ENCODE measurements at regions not wholly inside any gene's neighbourhood (a gene's known extent, or its start where the extent isn't known, plus 50 kb on each side); places are given as distances from the start of the nearest gene placed in this dataset.
"Not testable (repeated sequence)": the region's sequence is repeated elsewhere in the genome, so short reads cannot be mapped to it uniquely, and the experiment has no call there.

GRCh38 chr2:13660231-13660630 lies 943.5 kb downstream of the TRIB2 start:
- H3K27ac ChIP-seq (ENCODE audit: low read length) = no peak overlapping the region
- H3K9me3 ChIP-seq (ENCODE audit: control insufficient read depth, low read depth, low read length) = no peaks in the 10 kb centered on the region
- 100% methylated on average over 1 of the region's 3 CpGs for WGBS (ENCODE audit: insufficient coverage, low lambda C conversion rate)
- DNase-seq = no peak
- H3K4me1 ChIP-seq (ENCODE audit: control insufficient read depth, insufficient read depth, low read length) = no peaks in the 10 kb centered on the region
- no peak overlapping the region for H3K4me3 ChIP-seq (ENCODE audit: low read length)
- H3K36me3 ChIP-seq (ENCODE audit: control insufficient read depth, insufficient read depth, low read length) = no peaks in the 10 kb centered on the region
- no peaks in the 10 kb centered on the region for H3K27me3 ChIP-seq (ENCODE audit: control insufficient read depth, insufficient read depth, low read length)

- Histone ChIP-seq H3K4me3 (ENCODE audit: low read length) (no peak overlapping the region), H3K27me3 (ENCODE audit: control insufficient read depth, insufficient read depth, low read length) (no peaks in the 10 kb centered on the region), H3K9me3 (ENCODE audit: control insufficient read depth, low read depth, low read length) (no peaks in the 10 kb centered on the region), H3K27ac (ENCODE audit: low read length) (no peak overlapping the region), H3K36me3 (ENCODE audit: control insufficient read depth, insufficient read depth, low read length) (no peaks in the 10 kb centered on the region), H3K4me1 (ENCODE audit: control insufficient read depth, insufficient read depth, low read length) (no peaks in the 10 kb centered on the region)
- DNase-seq = no peak
- WGBS (ENCODE audit: insufficient coverage, low lambda C conversion rate) = 100% methylated on average over 1 of the region's 1 CpG
Observed at GRCh38 chr2:13662055-13662454, 945.3 kb downstream of the TRIB2 start.

GRCh38 chr2:13666582-13667414 lies 950.1 kb downstream of the TRIB2 start:
- Histone ChIP-seq H3K36me3 (ENCODE audit: control insufficient read depth, insufficient read depth, low read length) (no peaks in the 10 kb centered on the region), H3K27me3 (ENCODE audit: control insufficient read depth, insufficient read depth, low read length) (no peaks in the 10 kb centered on the region), H3K4me1 (ENCODE audit: control insufficient read depth, insufficient read depth, low read length) (no peaks in the 10 kb centered on the region), H3K9me3 (ENCODE audit: control insufficient read depth, low read depth, low read length) (no peaks in the 10 kb centered on the region), H3K4me3 (ENCODE audit: low read length) (no peak overlapping the region), H3K27ac (ENCODE audit: low read length) (no peak overlapping the region)
- WGBS (ENCODE audit: insufficient coverage, low lambda C conversion rate) = 60% methylated on average over 1 of the region's 3 CpGs
- no peak for DNase-seq

GRCh38 chr2:13667415-13667757 lies 950.6 kb downstream of the TRIB2 start:
- no CpG with 5 or more reads among the region's 1 CpG for WGBS (ENCODE audit: insufficient coverage, low lambda C conversion rate)
- H3K27ac ChIP-seq (ENCODE audit: low read length) = no peak overlapping the region
- H3K4me3 ChIP-seq (ENCODE audit: low read length) = no peak overlapping the region
- no peaks in the 10 kb centered on the region for H3K27me3 ChIP-seq (ENCODE audit: control insufficient read depth, insufficient read depth, low read length)
- no peak for DNase-seq
- no peaks in the 10 kb centered on the region for H3K36me3 ChIP-seq (ENCODE audit: control insufficient read depth, insufficient read depth, low read length)
- no peaks in the 10 kb centered on the region for H3K9me3 ChIP-seq (ENCODE audit: control insufficient read depth, low read depth, low read length)
- H3K4me1 ChIP-seq (ENCODE audit: control insufficient read depth, insufficient read depth, low read length) = no peaks in the 10 kb centered on the region

- DNase-seq = no peak
- no peak overlapping the region for H3K4me3 ChIP-seq (ENCODE audit: low read length)
- 61% methylated on average over 3 of the region's 3 CpGs for WGBS (ENCODE audit: insufficient coverage, low lambda C conversion rate)
- H3K36me3 ChIP-seq (ENCODE audit: control insufficient read depth, insufficient read depth, low read length) = no peaks in the 10 kb centered on the region
- H3K4me1 ChIP-seq (ENCODE audit: control insufficient read depth, insufficient read depth, low read length) = no peaks in the 10 kb centered on the region
- H3K9me3 ChIP-seq (ENCODE audit: control insufficient read depth, low read depth, low read length) = no peaks in the 10 kb centered on the region
- no peaks in the 10 kb centered on the region for H3K27me3 ChIP-seq (ENCODE audit: control insufficient read depth, insufficient read depth, low read length)
- no peak overlapping the region for H3K27ac ChIP-seq (ENCODE audit: low read length)
Observed at GRCh38 chr2:13669607-13670006, 952.9 kb downstream of the TRIB2 start.

GRCh38 chr2:13673821-13674220 lies 957.1 kb downstream of the TRIB2 start:
- H3K9me3 ChIP-seq (ENCODE audit: control insufficient read depth, low read depth, low read length); DNase-seq; H3K36me3 ChIP-seq (ENCODE audit: control insufficient read depth, insufficient read depth, low read length); H3K27me3 ChIP-seq (ENCODE audit: control insufficient read depth, insufficient read depth, low read length); H3K4me3 ChIP-seq (ENCODE audit: low read length); H3K27ac ChIP-seq (ENCODE audit: low read length); H3K4me1 ChIP-seq (ENCODE audit: control insufficient read depth, insufficient read depth, low read length): not testable (repeated sequence)

- peaks cover 8% of the 10 kb centered on the region for H3K9me3 ChIP-seq (ENCODE audit: control insufficient read depth, low read depth, low read length)
- no peaks in the 10 kb centered on the region for H3K4me1 ChIP-seq (ENCODE audit: control insufficient read depth, insufficient read depth, low read length)
- no peak for DNase-seq
- H3K27me3 ChIP-seq (ENCODE audit: control insufficient read depth, insufficient read depth, low read length) = no peaks in the 10 kb centered on the region
- no peak overlapping the region for H3K4me3 ChIP-seq (ENCODE audit: low read length)
- no peak overlapping the region for H3K27ac ChIP-seq (ENCODE audit: low read length)
- H3K36me3 ChIP-seq (ENCODE audit: control insufficient read depth, insufficient read depth, low read length) = no peaks in the 10 kb centered on the region
- 60% methylated on average over 2 of the region's 2 CpGs for WGBS (ENCODE audit: insufficient coverage, low lambda C conversion rate)
Observed at GRCh38 chr2:13676269-13676668, 956.2 kb upstream of the LRATD1 start.

- H3K27ac ChIP-seq (ENCODE audit: low read length) = no peak overlapping the region
- no peak for DNase-seq
- peaks cover 20% of the 10 kb centered on the region for H3K9me3 ChIP-seq (ENCODE audit: control insufficient read depth, low read depth, low read length)
- no peak overlapping the region for H3K4me3 ChIP-seq (ENCODE audit: low read length)
- H3K4me1 ChIP-seq (ENCODE audit: control insufficient read depth, insufficient read depth, low read length) = no peaks in the 10 kb centered on the region
- H3K27me3 ChIP-seq (ENCODE audit: control insufficient read depth, insufficient read depth, low read length) = no peaks in the 10 kb centered on the region
- H3K36me3 ChIP-seq (ENCODE audit: control insufficient read depth, insufficient read depth, low read length) = no peaks in the 10 kb centered on the region
Observed at GRCh38 chr2:13681936-13682335, 950.6 kb upstream of the LRATD1 start.

GRCh38 chr2:13682540-13683272 lies 949.8 kb upstream of the LRATD1 start:
- DNase-seq = peak in 1 of 2 donors; percentile 3
- Histone ChIP-seq H3K4me3 (ENCODE audit: low read length) (no peak overlapping the region), H3K9me3 (ENCODE audit: control insufficient read depth, low read depth, low read length) (peaks cover 25% of the 10 kb centered on the region), H3K27me3 (ENCODE audit: control insufficient read depth, insufficient read depth, low read length) (no peaks in the 10 kb centered on the region), H3K27ac (ENCODE audit: low read length) (no peak overlapping the region), H3K4me1 (ENCODE audit: control insufficient read depth, insufficient read depth, low read length) (no peaks in the 10 kb centered on the region), H3K36me3 (ENCODE audit: control insufficient read depth, insufficient read depth, low read length) (no peaks in the 10 kb centered on the region)
- 60% methylated on average over 1 of the region's 4 CpGs for WGBS (ENCODE audit: insufficient coverage, low lambda C conversion rate)

- no peaks in the 10 kb centered on the region for H3K36me3 ChIP-seq (ENCODE audit: control insufficient read depth, insufficient read depth, low read length)
- no peaks in the 10 kb centered on the region for H3K4me1 ChIP-seq (ENCODE audit: control insufficient read depth, insufficient read depth, low read length)
- no peak for DNase-seq
- H3K4me3 ChIP-seq (ENCODE audit: low read length) = no peak overlapping the region
- H3K9me3 ChIP-seq (ENCODE audit: control insufficient read depth, low read depth, low read length) = peaks cover 21% of the 10 kb centered on the region
- no CpG with 5 or more reads among the region's 1 CpG for WGBS (ENCODE audit: insufficient coverage, low lambda C conversion rate)
- no peak overlapping the region for H3K27ac ChIP-seq (ENCODE audit: low read length)
- H3K27me3 ChIP-seq (ENCODE audit: control insufficient read depth, insufficient read depth, low read length) = no peaks in the 10 kb centered on the region
Observed at GRCh38 chr2:13686262-13686661, 946.3 kb upstream of the LRATD1 start.

GRCh38 chr2:13694673-13695072 lies 937.8 kb upstream of the LRATD1 start:
- H3K27me3 ChIP-seq (ENCODE audit: control insufficient read depth, insufficient read depth, low read length) = no peaks in the 10 kb centered on the region
- H3K9me3 ChIP-seq (ENCODE audit: control insufficient read depth, low read depth, low read length) = no peaks in the 10 kb centered on the region
- H3K27ac ChIP-seq (ENCODE audit: low read length) = no peak overlapping the region
- no peak overlapping the region for H3K4me3 ChIP-seq (ENCODE audit: low read length)
- no peak for DNase-seq
- no peaks in the 10 kb centered on the region for H3K36me3 ChIP-seq (ENCODE audit: control insufficient read depth, insufficient read depth, low read length)
- no peaks in the 10 kb centered on the region for H3K4me1 ChIP-seq (ENCODE audit: control insufficient read depth, insufficient read depth, low read length)
